ENCODE measurements at regions not wholly inside any gene's neighbourhood (a gene's known extent, or its start where the extent isn't known, plus 50 kb on each side); places are given as distances from the start of the nearest gene placed in this dataset.

DNA sequence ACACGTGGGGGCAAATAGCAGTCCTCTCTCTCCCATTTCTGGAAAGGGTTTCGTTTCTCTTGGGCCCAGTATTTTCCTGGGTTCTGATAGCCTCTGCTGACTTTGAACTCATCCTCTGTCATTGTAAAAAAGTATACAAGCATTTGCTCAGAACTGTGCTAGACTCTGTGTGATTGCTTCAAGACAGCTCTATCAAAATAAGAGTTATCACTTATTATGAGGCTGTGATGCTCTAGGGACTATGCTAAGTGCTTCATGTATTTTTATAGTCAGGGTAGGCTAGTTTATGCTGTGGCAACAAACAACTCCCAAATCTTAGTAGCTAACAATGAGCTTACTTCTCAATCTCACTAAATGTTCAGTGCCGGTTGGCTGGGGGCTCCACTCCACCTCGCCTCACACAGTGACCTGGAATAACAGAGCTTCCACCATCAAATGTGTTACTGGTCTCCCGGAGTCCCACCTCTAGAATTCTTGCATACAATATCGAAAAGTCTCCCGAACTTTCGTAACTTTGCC lies 110.8 kb upstream of the CDC42EP3 start:
- WGBS (ENCODE audit: missing lambda C conversion rate), result 89% methylated on average over 8 of the region's 8 CpGs
- Histone ChIP-seq H3K27ac (peak overlapping the region; percentile 50 to 81), H3K4me2 (peak overlapping the region; percentile 58; the same call in 1 of the 3 replicates), H3K4me3 (no peak overlapping the region), H3K4me1 (peaks cover 50% of the 10 kb centered on the region), H3K9me3 (peaks cover under 1% of the 10 kb centered on the region; the same call in 2 of the 3 replicates)
- ATAC-seq (no peak), DNase-seq (ENCODE audit: low read depth in 1 of 2, low spot score in 1 of 2) (no peak), FAIRE-seq (peak; percentile 46)
- TF ChIP-seq TFCP2L1 (CRISPR knock-in tag; IDR thresholded peaks at IDR 0.05), result no peak
- no peak for TF ChIP-seq CEBPB (IDR thresholded peaks at IDR 0.05)
- TF ChIP-seq, protein P1, sequence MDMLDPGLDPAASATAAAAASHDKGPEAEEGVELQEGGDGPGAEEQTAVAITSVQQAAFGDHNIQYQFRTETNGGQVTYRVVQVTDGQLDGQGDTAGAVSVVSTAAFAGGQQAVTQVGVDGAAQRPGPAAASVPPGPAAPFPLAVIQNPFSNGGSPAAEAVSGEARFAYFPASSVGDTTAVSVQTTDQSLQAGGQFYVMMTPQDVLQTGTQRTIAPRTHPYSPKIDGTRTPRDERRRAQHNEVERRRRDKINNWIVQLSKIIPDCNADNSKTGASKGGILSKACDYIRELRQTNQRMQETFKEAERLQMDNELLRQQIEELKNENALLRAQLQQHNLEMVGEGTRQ (IDR thresholded peaks at IDR 0.05), result no peak
- no peak for TF ChIP-seq ZSCAN20 (CRISPR knock-in tag; IDR thresholded peaks at IDR 0.05)
- TF ChIP-seq, protein P2, sequence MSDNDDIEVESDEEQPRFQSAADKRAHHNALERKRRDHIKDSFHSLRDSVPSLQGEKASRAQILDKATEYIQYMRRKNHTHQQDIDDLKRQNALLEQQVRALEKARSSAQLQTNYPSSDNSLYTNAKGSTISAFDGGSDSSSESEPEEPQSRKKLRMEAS (IDR thresholded peaks at IDR 0.05), result no peak
- TF ChIP-seq, protein P3, sequence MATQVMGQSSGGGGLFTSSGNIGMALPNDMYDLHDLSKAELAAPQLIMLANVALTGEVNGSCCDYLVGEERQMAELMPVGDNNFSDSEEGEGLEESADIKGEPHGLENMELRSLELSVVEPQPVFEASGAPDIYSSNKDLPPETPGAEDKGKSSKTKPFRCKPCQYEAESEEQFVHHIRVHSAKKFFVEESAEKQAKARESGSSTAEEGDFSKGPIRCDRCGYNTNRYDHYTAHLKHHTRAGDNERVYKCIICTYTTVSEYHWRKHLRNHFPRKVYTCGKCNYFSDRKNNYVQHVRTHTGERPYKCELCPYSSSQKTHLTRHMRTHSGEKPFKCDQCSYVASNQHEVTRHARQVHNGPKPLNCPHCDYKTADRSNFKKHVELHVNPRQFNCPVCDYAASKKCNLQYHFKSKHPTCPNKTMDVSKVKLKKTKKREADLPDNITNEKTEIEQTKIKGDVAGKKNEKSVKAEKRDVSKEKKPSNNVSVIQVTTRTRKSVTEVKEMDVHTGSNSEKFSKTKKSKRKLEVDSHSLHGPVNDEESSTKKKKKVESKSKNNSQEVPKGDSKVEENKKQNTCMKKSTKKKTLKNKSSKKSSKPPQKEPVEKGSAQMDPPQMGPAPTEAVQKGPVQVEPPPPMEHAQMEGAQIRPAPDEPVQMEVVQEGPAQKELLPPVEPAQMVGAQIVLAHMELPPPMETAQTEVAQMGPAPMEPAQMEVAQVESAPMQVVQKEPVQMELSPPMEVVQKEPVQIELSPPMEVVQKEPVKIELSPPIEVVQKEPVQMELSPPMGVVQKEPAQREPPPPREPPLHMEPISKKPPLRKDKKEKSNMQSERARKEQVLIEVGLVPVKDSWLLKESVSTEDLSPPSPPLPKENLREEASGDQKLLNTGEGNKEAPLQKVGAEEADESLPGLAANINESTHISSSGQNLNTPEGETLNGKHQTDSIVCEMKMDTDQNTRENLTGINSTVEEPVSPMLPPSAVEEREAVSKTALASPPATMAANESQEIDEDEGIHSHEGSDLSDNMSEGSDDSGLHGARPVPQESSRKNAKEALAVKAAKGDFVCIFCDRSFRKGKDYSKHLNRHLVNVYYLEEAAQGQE (IDR thresholded peaks at IDR 0.05), result no peak
- TF ChIP-seq, protein P4, sequence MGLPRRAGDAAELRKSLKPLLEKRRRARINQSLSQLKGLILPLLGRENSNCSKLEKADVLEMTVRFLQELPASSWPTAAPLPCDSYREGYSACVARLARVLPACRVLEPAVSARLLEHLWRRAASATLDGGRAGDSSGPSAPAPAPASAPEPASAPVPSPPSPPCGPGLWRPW (IDR thresholded peaks at IDR 0.05), result no peak
- no peak for TF ChIP-seq KDM5A (IDR thresholded peaks at IDR 0.05)
- no peak for TF ChIP-seq MYC (IDR thresholded peaks at IDR 0.05; ENCODE audit: borderline replicate concordance, low read length)
- no peak for TF ChIP-seq GATA3 (IDR thresholded peaks at IDR 0.05; ENCODE audit: borderline replicate concordance)
- no peak for TF ChIP-seq HOXB13 (CRISPR knock-in tag; IDR thresholded peaks at IDR 0.05; ENCODE audit: low read depth)
- no peak for TF ChIP-seq HEYL (CRISPR knock-in tag; IDR thresholded peaks at IDR 0.05)
- TF ChIP-seq SMC3 (IDR thresholded peaks at IDR 0.05), result no peak
- no peak for TF ChIP-seq KDM1A (IDR thresholded peaks at IDR 0.05; ENCODE audit: low read depth)
- no peak for TF ChIP-seq MAFK (IDR thresholded peaks at IDR 0.05; ENCODE audit: partially characterized antibody)
- TF ChIP-seq RAD21 (conservative IDR thresholded peaks at IDR 0.05 in 1 of 2, IDR thresholded peaks at IDR 0.05 in 1 of 2), result no peak
- TF ChIP-seq CHD4 (IDR thresholded peaks at IDR 0.05; ENCODE audit: borderline replicate concordance), result no peak
- TF ChIP-seq ZFP36 (IDR thresholded peaks at IDR 0.05; ENCODE audit: borderline replicate concordance, partially characterized antibody), result no peak
- CTCF ChIA-PET, result interaction anchor here (0.8 to 3.0 kb wide), 7 partner anchors 10 to 368 kb away, joined by 3 to 9 read pairs (median 4); no protein-coding TSS in a partner anchor
- POLR2A ChIA-PET, result interaction anchor here (1.0 kb wide), 1 partner anchor 110 kb away, joined by 3 read pairs; no protein-coding TSS in a partner anchor

DNA sequence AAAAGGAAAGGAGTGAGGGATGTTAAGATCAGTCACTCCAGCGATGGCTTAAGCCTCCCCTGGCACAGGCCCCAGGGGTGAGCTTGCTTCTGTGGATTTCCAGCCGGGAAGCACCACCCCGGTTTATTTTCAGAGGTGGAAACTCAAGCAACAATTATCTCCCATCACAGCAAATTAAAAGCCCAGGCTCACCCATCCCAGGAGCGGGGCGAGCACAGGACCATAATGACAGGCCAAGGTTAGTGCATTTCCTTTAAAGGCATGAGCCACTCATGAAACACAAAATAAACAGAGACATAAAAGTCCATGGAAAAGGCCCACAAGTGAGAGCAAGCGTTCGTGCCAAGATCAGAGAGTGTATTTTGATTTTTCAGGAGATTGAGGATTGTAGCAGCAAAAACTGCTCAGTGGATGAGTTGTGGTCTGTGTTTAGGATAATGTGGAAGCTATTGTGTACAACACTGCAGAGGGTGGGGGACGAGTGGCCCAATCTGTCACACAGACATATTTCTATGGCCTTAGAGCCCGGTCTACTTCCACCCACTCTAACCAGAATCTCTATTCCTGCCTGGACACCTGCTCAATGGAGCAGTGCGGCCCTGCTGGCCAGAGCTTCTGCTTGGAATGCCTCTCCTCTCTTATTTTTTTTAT lies 111.4 kb upstream of the CDC42EP3 start:
- Histone ChIP-seq H3K27ac (peak overlapping the region; percentile 50 to 81; a peak in 5 of 6 replicates), H3K9me3 (peaks cover 7% of the 10 kb centered on the region), H3K4me2 (no peak overlapping the region), H3K4me1 (peaks cover 50% of the 10 kb centered on the region), H3K4me3 (no peak overlapping the region)
- DNase-seq (ENCODE audit: low read depth in 1 of 2, low spot score in 1 of 2) (no peak), FAIRE-seq (no peak), ATAC-seq (no peak)
- WGBS (ENCODE audit: missing lambda C conversion rate), result 82% methylated on average over 10 of the region's 10 CpGs
- CTCF ChIA-PET, result interaction anchor here (0.8 to 1.1 kb wide), 4 partner anchors 11 to 94 kb away, joined by 3 to 5 read pairs (median 4); no protein-coding TSS in a partner anchor
- POLR2A ChIA-PET, result interaction anchor here (1.0 kb wide), 1 partner anchor 110 kb away, joined by 3 read pairs; no protein-coding TSS in a partner anchor
- no peak for TF ChIP-seq CEBPB (IDR thresholded peaks at IDR 0.05)
- TF ChIP-seq NR3C1 (IDR thresholded peaks at IDR 0.05), result no peak
- no peak for TF ChIP-seq KDM5A (IDR thresholded peaks at IDR 0.05)
- TF ChIP-seq, protein P5, sequence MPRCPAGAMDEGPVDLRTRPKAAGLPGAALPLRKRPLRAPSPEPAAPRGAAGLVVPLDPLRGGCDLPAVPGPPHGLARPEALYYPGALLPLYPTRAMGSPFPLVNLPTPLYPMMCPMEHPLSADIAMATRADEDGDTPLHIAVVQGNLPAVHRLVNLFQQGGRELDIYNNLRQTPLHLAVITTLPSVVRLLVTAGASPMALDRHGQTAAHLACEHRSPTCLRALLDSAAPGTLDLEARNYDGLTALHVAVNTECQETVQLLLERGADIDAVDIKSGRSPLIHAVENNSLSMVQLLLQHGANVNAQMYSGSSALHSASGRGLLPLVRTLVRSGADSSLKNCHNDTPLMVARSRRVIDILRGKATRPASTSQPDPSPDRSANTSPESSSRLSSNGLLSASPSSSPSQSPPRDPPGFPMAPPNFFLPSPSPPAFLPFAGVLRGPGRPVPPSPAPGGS (IDR thresholded peaks at IDR 0.05), result no peak
- no peak for TF ChIP-seq SREBF2 (IDR thresholded peaks at IDR 0.05)
- no peak for TF ChIP-seq CHD2 (IDR thresholded peaks at IDR 0.05; ENCODE audit: low read length, partially characterized antibody)
- TF ChIP-seq SMC3 (IDR thresholded peaks at IDR 0.05), result no peak
- no peak for TF ChIP-seq CHD4 (IDR thresholded peaks at IDR 0.05; ENCODE audit: borderline replicate concordance)
- TF ChIP-seq, protein P6, sequence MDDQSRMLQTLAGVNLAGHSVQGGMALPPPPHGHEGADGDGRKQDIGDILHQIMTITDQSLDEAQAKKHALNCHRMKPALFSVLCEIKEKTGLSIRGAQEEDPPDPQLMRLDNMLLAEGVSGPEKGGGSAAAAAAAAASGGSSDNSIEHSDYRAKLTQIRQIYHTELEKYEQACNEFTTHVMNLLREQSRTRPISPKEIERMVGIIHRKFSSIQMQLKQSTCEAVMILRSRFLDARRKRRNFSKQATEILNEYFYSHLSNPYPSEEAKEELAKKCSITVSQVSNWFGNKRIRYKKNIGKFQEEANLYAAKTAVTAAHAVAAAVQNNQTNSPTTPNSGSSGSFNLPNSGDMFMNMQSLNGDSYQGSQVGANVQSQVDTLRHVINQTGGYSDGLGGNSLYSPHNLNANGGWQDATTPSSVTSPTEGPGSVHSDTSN (IDR thresholded peaks at IDR 0.05), result no peak
- no peak for TF ChIP-seq RNF2 (IDR thresholded peaks at IDR 0.05; ENCODE audit: borderline replicate concordance, low read depth)
- no peak for TF ChIP-seq KDM1A (IDR thresholded peaks at IDR 0.05; ENCODE audit: low read depth)
- TF ChIP-seq ESRRA (IDR thresholded peaks at IDR 0.05; ENCODE audit: borderline replicate concordance, low read length), result no peak
- TF ChIP-seq EHMT2 (IDR thresholded peaks at IDR 0.05; ENCODE audit: low read depth), result no peak
- TF ChIP-seq, protein P7, sequence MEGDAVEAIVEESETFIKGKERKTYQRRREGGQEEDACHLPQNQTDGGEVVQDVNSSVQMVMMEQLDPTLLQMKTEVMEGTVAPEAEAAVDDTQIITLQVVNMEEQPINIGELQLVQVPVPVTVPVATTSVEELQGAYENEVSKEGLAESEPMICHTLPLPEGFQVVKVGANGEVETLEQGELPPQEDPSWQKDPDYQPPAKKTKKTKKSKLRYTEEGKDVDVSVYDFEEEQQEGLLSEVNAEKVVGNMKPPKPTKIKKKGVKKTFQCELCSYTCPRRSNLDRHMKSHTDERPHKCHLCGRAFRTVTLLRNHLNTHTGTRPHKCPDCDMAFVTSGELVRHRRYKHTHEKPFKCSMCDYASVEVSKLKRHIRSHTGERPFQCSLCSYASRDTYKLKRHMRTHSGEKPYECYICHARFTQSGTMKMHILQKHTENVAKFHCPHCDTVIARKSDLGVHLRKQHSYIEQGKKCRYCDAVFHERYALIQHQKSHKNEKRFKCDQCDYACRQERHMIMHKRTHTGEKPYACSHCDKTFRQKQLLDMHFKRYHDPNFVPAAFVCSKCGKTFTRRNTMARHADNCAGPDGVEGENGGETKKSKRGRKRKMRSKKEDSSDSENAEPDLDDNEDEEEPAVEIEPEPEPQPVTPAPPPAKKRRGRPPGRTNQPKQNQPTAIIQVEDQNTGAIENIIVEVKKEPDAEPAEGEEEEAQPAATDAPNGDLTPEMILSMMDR (IDR thresholded peaks at IDR 0.05), result no peak

Measured in A549 (cell line).